WTC11 (cell line): ENCODE measurements at regions not wholly inside any gene's neighbourhood (a gene's known extent, or its start where the extent isn't known, plus 50 kb on each side); places are given as distances from the start of the nearest gene placed in this dataset.

Experiments used
- ATAC-seq: fragments of 200-7000 bp; cut with Tn5 transposase; 2 replicates; pipeline ENCODE4 v1.10.0; 2021; ENCODE audit warnings: mild to moderate bottlenecking, moderate library complexity
- CTCF ChIA-PET: fragments of 300-600 bp; sonication (Branson Sonifier 250); formaldehyde crosslinking; loops from one replicate; lab custom pipeline; 2021; ENCODE audit warnings: antibody characterized with exemption; lab: Charles Lee
- POLR2A ChIA-PET: fragments of 350-600 bp; sonication (Branson Sonifier 250); formaldehyde crosslinking; loops from one replicate; lab custom pipeline; 2021; ENCODE audit warnings: antibody characterized with exemption; lab: Charles Lee
- DNase-seq: peaks from one replicate; pipeline ENCODE4 v3.0.0; 2021; ENCODE audit warnings: low spot score
- H3K27ac Mint-ChIP-seq: 2 replicates; pipeline ENCODE4 v1.8.0; 2021; ENCODE audit warnings: mixed read lengths
- H3K27me3 Mint-ChIP-seq: 2 replicates; pipeline ENCODE4 v1.8.0; 2021; ENCODE audit warnings: low read depth, mild to moderate bottlenecking, moderate library complexity, mixed read lengths
- H3K36me3 Mint-ChIP-seq: 2 replicates; pipeline ENCODE4 v1.8.0; 2021; ENCODE audit warnings: mixed read lengths
- H3K4me1 Mint-ChIP-seq: 2 replicates; pipeline ENCODE4 v1.8.0; 2022; ENCODE audit warnings: mixed read lengths
- H3K4me3 Mint-ChIP-seq: 2 replicates; pipeline ENCODE4 v1.8.0; 2021; ENCODE audit warnings: mild to moderate bottlenecking, moderate library complexity, mixed read lengths
- H3K9me3 Mint-ChIP-seq: 2 replicates; pipeline ENCODE4 v1.8.0; 2021; ENCODE audit warnings: mixed read lengths
- CREB1 ChIP-seq: sonication (generic); formaldehyde crosslinking; IDR thresholded peaks from 2 replicates; pipeline ENCODE4 v1.8.0; 2023; ENCODE audit warnings: mild to moderate bottlenecking, missing genetic modification reagents
- ETV6 ChIP-seq: sonication (generic); formaldehyde crosslinking; IDR thresholded peaks from 2 replicates; pipeline ENCODE4 v1.8.1; 2022; ENCODE audit warnings: mild to moderate bottlenecking, missing genetic modification reagents
- GABPB1 ChIP-seq: sonication (generic); formaldehyde crosslinking; IDR thresholded peaks from 2 replicates; pipeline ENCODE4 v1.8.1; 2023; ENCODE audit warnings: mild to moderate bottlenecking, missing genetic modification reagents
- IRF2 ChIP-seq: sonication (generic); formaldehyde crosslinking; IDR thresholded peaks from 2 replicates; pipeline ENCODE4 v1.8.0; 2022; ENCODE audit warnings: low read depth, missing genetic modification reagents, borderline replicate concordance
- JUN ChIP-seq: sonication (generic); formaldehyde crosslinking; IDR thresholded peaks from 2 replicates; pipeline ENCODE4 v1.8.0; 2023; ENCODE audit warnings: mild to moderate bottlenecking, missing genetic modification reagents
- KAT7 ChIP-seq: sonication (generic); formaldehyde crosslinking; IDR thresholded peaks from 2 replicates; pipeline ENCODE4 v1.8.1; 2023; ENCODE audit warnings: missing genetic modification reagents, mild to moderate bottlenecking, borderline replicate concordance
- NFATC4 ChIP-seq: fragments of 250-450 bp; sonication (Bioruptor Pico); IDR thresholded peaks from 2 replicates; pipeline ENCODE4 v1.9.0; 2021; ENCODE audit warnings: mild to moderate bottlenecking
- NFYB ChIP-seq: sonication (generic); formaldehyde crosslinking; conservative IDR thresholded peaks from 2 replicates; pipeline ENCODE4 v1.8.0; 2022; ENCODE audit warnings: low read depth, missing genetic modification reagents
- NR1H2 ChIP-seq: sonication (generic); formaldehyde crosslinking; IDR thresholded peaks from 2 replicates; pipeline ENCODE4 v1.9.0; 2021; ENCODE audit warnings: mild to moderate bottlenecking, moderate library complexity, missing genetic modification reagents
- OVOL2 ChIP-seq: fragments of 250-450 bp; sonication (Bioruptor Pico); IDR thresholded peaks from 2 replicates; pipeline ENCODE4 v1.9.0; 2021; ENCODE audit warnings: mild to moderate bottlenecking, borderline replicate concordance
- RELA ChIP-seq: sonication (generic); formaldehyde crosslinking; IDR thresholded peaks from 2 replicates; pipeline ENCODE4 v1.8.1; 2022; ENCODE audit warnings: missing genetic modification reagents, mild to moderate bottlenecking, borderline replicate concordance
- SMAD3 ChIP-seq: sonication (generic); formaldehyde crosslinking; IDR thresholded peaks from 2 replicates; pipeline ENCODE4 v1.8.0; 2022; ENCODE audit warnings: missing genetic modification reagents, mild to moderate bottlenecking, borderline replicate concordance
- SP1 ChIP-seq: sonication (generic); formaldehyde crosslinking; conservative IDR thresholded peaks from 2 replicates; pipeline ENCODE4 v1.8.1; 2022; ENCODE audit warnings: missing genetic modification reagents
- TEAD1 ChIP-seq: sonication (generic); formaldehyde crosslinking; IDR thresholded peaks from 2 replicates; pipeline ENCODE4 v1.8.0; 2022; ENCODE audit warnings: mild to moderate bottlenecking, missing genetic modification reagents
- TEAD4 ChIP-seq: sonication (generic); formaldehyde crosslinking; IDR thresholded peaks from 2 replicates; pipeline ENCODE4 v1.8.0; 2022; ENCODE audit warnings: mild to moderate bottlenecking, missing genetic modification reagents
- TP53 ChIP-seq: sonication (generic); formaldehyde crosslinking; IDR thresholded peaks from 2 replicates; pipeline ENCODE4 v1.8.1; 2023; ENCODE audit warnings: mild to moderate bottlenecking, missing genetic modification reagents
- ZNF317 ChIP-seq: sonication (generic); formaldehyde crosslinking; IDR thresholded peaks from 2 replicates; pipeline ENCODE4 v1.8.1; 2023; ENCODE audit warnings: low read depth, mild to moderate bottlenecking, moderate library complexity, missing genetic modification reagents, borderline replicate concordance
- TF ChIP-seq, protein P1 (sequence below): sonication (generic); formaldehyde crosslinking; IDR thresholded peaks from 2 replicates; pipeline ENCODE4 v1.8.1; 2023; ENCODE audit warnings: mild to moderate bottlenecking, missing genetic modification reagents
- TF ChIP-seq, protein P2 (sequence below): sonication (generic); formaldehyde crosslinking; IDR thresholded peaks from 2 replicates; pipeline ENCODE4 v1.8.0; 2023; ENCODE audit warnings: mild to moderate bottlenecking, missing genetic modification reagents
- TF ChIP-seq, protein P3 (sequence below): sonication (generic); formaldehyde crosslinking; IDR thresholded peaks from 2 replicates; pipeline ENCODE4 v1.8.0; 2022; ENCODE audit warnings: mild to moderate bottlenecking, missing genetic modification reagents

DNA sequence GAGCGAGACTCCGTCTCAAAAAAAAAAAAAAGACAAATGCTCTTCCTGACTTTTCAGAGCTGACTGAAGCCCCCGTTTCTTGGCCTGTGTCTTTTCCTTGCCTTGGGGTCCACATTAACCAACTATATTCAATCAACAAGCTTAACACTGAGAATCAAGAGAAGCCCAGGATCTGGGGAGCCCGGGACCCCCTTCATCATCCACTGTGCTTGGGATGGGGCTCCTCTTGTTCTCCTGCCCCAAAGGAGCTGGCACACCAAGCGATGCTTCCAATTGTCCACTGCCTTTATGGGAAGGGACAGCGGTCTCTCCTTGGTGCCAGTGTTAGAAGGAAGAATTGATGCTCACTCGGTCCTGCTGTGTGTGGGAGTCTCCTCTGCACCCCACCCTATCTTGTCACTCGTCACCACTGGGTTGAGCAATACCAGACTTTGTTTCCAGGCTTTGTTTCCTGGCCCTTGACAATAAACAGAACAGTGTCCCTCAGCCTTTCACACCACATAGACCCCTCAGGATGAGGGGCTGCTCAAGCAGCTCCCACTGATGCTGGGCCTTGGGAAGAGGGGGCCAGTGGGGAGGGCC, 146.7 kb downstream of the KCNJ12 start:
- DNase-seq (no peak), ATAC-seq (no peak)
- TF ChIP-seq SMAD3 (CRISPR knock-in tag): no peak
- no peak for TF ChIP-seq NFATC4 (CRISPR knock-in tag)
- TF ChIP-seq TEAD4: no peak
- TF ChIP-seq KAT7: no peak
- TF ChIP-seq, protein P1, sequence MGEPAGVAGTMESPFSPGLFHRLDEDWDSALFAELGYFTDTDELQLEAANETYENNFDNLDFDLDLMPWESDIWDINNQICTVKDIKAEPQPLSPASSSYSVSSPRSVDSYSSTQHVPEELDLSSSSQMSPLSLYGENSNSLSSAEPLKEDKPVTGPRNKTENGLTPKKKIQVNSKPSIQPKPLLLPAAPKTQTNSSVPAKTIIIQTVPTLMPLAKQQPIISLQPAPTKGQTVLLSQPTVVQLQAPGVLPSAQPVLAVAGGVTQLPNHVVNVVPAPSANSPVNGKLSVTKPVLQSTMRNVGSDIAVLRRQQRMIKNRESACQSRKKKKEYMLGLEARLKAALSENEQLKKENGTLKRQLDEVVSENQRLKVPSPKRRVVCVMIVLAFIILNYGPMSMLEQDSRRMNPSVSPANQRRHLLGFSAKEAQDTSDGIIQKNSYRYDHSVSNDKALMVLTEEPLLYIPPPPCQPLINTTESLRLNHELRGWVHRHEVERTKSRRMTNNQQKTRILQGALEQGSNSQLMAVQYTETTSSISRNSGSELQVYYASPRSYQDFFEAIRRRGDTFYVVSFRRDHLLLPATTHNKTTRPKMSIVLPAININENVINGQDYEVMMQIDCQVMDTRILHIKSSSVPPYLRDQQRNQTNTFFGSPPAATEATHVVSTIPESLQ (CRISPR knock-in tag): no peak
- TF ChIP-seq RELA: no peak
- no peak for TF ChIP-seq JUN (CRISPR knock-in tag)
- POLR2A ChIA-PET: no interaction called here
- Mint-ChIP-seq H3K9me3 (no peaks in the 10 kb centered on the region), H3K27me3 (no peaks in the 10 kb centered on the region; the same call in 1 of the 2 replicates), H3K4me1 (no peaks in the 10 kb centered on the region), H3K27ac (no peak overlapping the region), H3K4me3 (no peak overlapping the region), H3K36me3 (no peaks in the 10 kb centered on the region)
- CTCF ChIA-PET: interaction anchor here (1.2 kb wide), 1 partner anchor 10 kb away, joined by 3 read pairs; no protein-coding TSS in a partner anchor

DNA sequence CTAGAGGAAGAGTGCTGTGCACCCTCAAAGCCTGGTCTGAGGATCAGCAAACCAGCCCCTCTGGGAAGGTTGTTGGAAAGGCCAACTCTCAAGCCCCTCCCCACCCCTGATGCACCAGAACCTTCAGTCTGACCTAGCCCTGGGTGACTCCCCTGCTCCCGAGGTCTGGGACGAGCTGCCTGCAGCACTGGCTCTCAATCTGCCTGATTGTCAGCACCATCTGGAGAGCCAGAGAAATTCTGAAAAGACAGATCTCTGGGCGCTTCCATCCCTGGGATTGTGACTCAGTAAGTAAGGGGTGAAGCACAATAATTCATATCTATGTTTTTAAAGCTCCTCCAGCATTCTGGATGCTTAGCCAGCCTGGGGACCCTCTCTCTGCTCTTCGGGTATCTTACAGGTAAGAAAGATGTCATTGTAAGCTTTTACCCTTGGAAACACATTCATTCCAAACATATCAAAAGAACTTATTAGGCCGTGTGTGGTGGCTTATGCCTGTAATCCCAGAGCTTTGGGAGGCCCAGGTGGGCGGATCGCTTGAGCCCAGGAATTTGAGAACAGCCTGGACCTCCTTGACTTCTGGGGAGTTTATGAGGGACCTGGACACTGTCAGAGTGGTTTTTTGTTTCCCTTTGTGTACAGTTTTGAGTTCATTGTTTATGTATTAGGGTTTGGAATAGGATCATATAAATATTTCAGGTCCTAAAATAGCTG, 147.5 kb downstream of the KCNJ12 start:
- ATAC-seq: no peak
- H3K9me3 Mint-ChIP-seq: no peaks in the 10 kb centered on the region
- H3K27me3 Mint-ChIP-seq: no peaks in the 10 kb centered on the region; the same call in 1 of the 2 replicates
- no peaks in the 10 kb centered on the region for H3K36me3 Mint-ChIP-seq
- no peak overlapping the region for H3K27ac Mint-ChIP-seq
- POLR2A ChIA-PET: no interaction called here
- no peak overlapping the region for H3K4me3 Mint-ChIP-seq
- H3K4me1 Mint-ChIP-seq: 0 out of 2 replicates have a peak, but pooled peaks cover 3% of the 10 kb centered on the region
- CTCF ChIA-PET: interaction anchor here (0.5 kb wide), 1 partner anchor 88 kb away, joined by 3 read pairs; no protein-coding TSS in a partner anchor
- DNase-seq: no peak
- TF ChIP-seq ETV6 (CRISPR knock-in tag): no peak
- no peak for TF ChIP-seq NFATC4 (CRISPR knock-in tag)
- TF ChIP-seq, protein P2, sequence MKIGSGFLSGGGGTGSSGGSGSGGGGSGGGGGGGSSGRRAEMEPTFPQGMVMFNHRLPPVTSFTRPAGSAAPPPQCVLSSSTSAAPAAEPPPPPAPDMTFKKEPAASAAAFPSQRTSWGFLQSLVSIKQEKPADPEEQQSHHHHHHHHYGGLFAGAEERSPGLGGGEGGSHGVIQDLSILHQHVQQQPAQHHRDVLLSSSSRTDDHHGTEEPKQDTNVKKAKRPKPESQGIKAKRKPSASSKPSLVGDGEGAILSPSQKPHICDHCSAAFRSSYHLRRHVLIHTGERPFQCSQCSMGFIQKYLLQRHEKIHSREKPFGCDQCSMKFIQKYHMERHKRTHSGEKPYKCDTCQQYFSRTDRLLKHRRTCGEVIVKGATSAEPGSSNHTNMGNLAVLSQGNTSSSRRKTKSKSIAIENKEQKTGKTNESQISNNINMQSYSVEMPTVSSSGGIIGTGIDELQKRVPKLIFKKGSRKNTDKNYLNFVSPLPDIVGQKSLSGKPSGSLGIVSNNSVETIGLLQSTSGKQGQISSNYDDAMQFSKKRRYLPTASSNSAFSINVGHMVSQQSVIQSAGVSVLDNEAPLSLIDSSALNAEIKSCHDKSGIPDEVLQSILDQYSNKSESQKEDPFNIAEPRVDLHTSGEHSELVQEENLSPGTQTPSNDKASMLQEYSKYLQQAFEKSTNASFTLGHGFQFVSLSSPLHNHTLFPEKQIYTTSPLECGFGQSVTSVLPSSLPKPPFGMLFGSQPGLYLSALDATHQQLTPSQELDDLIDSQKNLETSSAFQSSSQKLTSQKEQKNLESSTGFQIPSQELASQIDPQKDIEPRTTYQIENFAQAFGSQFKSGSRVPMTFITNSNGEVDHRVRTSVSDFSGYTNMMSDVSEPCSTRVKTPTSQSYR (CRISPR knock-in tag): no peak
- TF ChIP-seq GABPB1 (CRISPR knock-in tag): no peak
- TF ChIP-seq, protein P3, sequence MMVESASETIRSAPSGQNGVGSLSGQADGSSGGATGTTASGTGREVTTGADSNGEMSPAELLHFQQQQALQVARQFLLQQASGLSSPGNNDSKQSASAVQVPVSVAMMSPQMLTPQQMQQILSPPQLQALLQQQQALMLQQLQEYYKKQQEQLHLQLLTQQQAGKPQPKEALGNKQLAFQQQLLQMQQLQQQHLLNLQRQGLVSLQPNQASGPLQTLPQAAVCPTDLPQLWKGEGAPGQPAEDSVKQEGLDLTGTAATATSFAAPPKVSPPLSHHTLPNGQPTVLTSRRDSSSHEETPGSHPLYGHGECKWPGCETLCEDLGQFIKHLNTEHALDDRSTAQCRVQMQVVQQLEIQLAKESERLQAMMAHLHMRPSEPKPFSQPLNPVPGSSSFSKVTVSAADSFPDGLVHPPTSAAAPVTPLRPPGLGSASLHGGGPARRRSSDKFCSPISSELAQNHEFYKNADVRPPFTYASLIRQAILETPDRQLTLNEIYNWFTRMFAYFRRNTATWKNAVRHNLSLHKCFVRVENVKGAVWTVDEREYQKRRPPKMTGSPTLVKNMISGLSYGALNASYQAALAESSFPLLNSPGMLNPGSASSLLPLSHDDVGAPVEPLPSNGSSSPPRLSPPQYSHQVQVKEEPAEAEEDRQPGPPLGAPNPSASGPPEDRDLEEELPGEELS (CRISPR knock-in tag): no peak
- TF ChIP-seq NR1H2 (CRISPR knock-in tag): no peak
- TF ChIP-seq KAT7: no peak
- TF ChIP-seq OVOL2 (CRISPR knock-in tag): no peak
- TF ChIP-seq TEAD1: no peak
- no peak for TF ChIP-seq IRF2
- no peak for TF ChIP-seq CREB1 (CRISPR knock-in tag)
- no peak for TF ChIP-seq NFYB (CRISPR knock-in tag)
- TF ChIP-seq TP53 (CRISPR knock-in tag): no peak
- no peak for TF ChIP-seq RELA
- no peak for TF ChIP-seq ZNF317
- TF ChIP-seq SP1 (CRISPR knock-in tag): no peak
